ENCODE measurements at regions not wholly inside any gene's neighbourhood (a gene's known extent, or its start where the extent isn't known, plus 50 kb on each side); places are given as distances from the start of the nearest gene placed in this dataset.

- WGBS, 4 donors, result 89 to 99% (median 95%) methylated on average over 1 of the region's 1 CpG
- Histone ChIP-seq H3K4me3 (no peak overlapping the region), H3K27me3 (no peaks in the 10 kb centered on the region), H3K27ac (no peak overlapping the region), H3K36me3 (no peaks in the 10 kb centered on the region), H3K4me1 (no peaks in the 10 kb centered on the region), H3K9me3 (peaks cover 0 to 10% (median 0%) of the 10 kb centered on the region in 12 donors)
- DNase-seq (no peak), ATAC-seq (no peak)
- intact Hi-C loops (cut with DNase I), result no loop called here
- no peak for TF ChIP-seq CTCF (IDR thresholded peaks at IDR 0.05)
- TF ChIP-seq POLR2A (IDR thresholded peaks at IDR 0.05), result no peak
Measured at GRCh38 chr12:91836696-91837095, 308.9 kb downstream of the BTG1 start.

GRCh38 chr12:91836264-91836663 lies 309.4 kb downstream of the BTG1 start:
- Histone ChIP-seq H3K36me3 (no peaks in the 10 kb centered on the region), H3K4me1 (no peaks in the 10 kb centered on the region), H3K9me3 (peaks cover 0 to 10% (median 0%) of the 10 kb centered on the region in 12 donors), H3K27ac (no peak overlapping the region), H3K4me3 (no peak overlapping the region), H3K27me3 (no peaks in the 10 kb centered on the region)
- DNase-seq (no peak), ATAC-seq (no peak)
- intact Hi-C loops (cut with DNase I), result no loop called here
- TF ChIP-seq POLR2A (IDR thresholded peaks at IDR 0.05) (no peak), CTCF (IDR thresholded peaks at IDR 0.05) (no peak)
- whole genome bisulfite sequencing, 4 donors, result 87 to 95% (median 91%) methylated on average over 1 of the region's 1 CpG

GRCh38 chr12:91835693-91836092 lies 310.0 kb downstream of the BTG1 start:
- Histone ChIP-seq H3K4me1 (no peaks in the 10 kb centered on the region), H3K4me3 (no peak overlapping the region), H3K36me3 (no peaks in the 10 kb centered on the region), H3K9me3 (peaks cover 0 to 5% (median 0%) of the 10 kb centered on the region in 12 donors), H3K27me3 (no peaks in the 10 kb centered on the region), H3K27ac (no peak overlapping the region)
- intact Hi-C loops (cut with DNase I), result no loop called here
- TF ChIP-seq POLR2A (IDR thresholded peaks at IDR 0.05), result no peak
- TF ChIP-seq CTCF (IDR thresholded peaks at IDR 0.05), result no peak
- ATAC-seq (no peak), DNase-seq (no peak)

GRCh38 chr12:91833780-91834359 lies 311.8 kb downstream of the BTG1 start:
- no peak for ATAC-seq
- DNase-seq, result no peak

More at GRCh38 chr12:91833780-91834359, 311.8 kb downstream of the BTG1 start:
- Histone ChIP-seq H3K4me1 (no peaks in the 10 kb centered on the region), H3K9me3 (no peaks in the 10 kb centered on the region), H3K36me3 (no peaks in the 10 kb centered on the region), H3K27ac (no peak overlapping the region), H3K4me3 (no peak overlapping the region), H3K27me3 (no peaks in the 10 kb centered on the region)
- intact Hi-C loops (cut with DNase I), result no loop called here
- 81 to 89% (median 86%) methylated on average over 3 of the region's 3 CpGs for WGBS, 4 donors
- TF ChIP-seq POLR2A (IDR thresholded peaks at IDR 0.05) (no peak), CTCF (IDR thresholded peaks at IDR 0.05) (no peak)

All from heart left ventricle (tissue), 16 donors.